GM19463 (cell line): ENCODE measurements at regions not wholly inside any gene's neighbourhood (a gene's known extent, or its start where the extent isn't known, plus 50 kb on each side); places are given as distances from the start of the nearest gene placed in this dataset.

Experiments
- ATAC-seq: cut with Tn5 transposase; IDR thresholded peaks from one replicate; pipeline ENCODE4 v1.9.1; 2021; ENCODE audit warnings: mild to moderate bottlenecking, moderate library complexity; ENCODE audit not compliant: unreplicated experiment

- no peak for ATAC-seq
Measured at GRCh38 chr12:127898616-127899015, 368.4 kb upstream of the TMEM132C start.

- ATAC-seq, result no peak
Measured at GRCh38 chr12:127899971-127900370, 367.0 kb upstream of the TMEM132C start.

GRCh38 chr12:127900386-127900785, 366.6 kb upstream of the TMEM132C start:
- ATAC-seq, result no peak

GRCh38 chr12:127903146-127903545, 363.8 kb upstream of the TMEM132C start:
- ATAC-seq, result no peak

- ATAC-seq, result no peak
Measured at GRCh38 chr12:127909041-127909440, 357.9 kb upstream of the TMEM132C start.

- no peak for ATAC-seq
Measured at GRCh38 chr12:127911291-127911690, 355.7 kb upstream of the TMEM132C start.

- ATAC-seq, result no peak
Measured at GRCh38 chr12:127912035-127912665, 354.8 kb upstream of the TMEM132C start.

GRCh38 chr12:127923501-127923900, 343.5 kb upstream of the TMEM132C start:
- no peak for ATAC-seq

- no peak for ATAC-seq
Measured at GRCh38 chr12:127925971-127926370, 341.0 kb upstream of the TMEM132C start.

- no peak for ATAC-seq
Measured at GRCh38 chr12:127928178-127928577, 338.8 kb upstream of the TMEM132C start.

- no peak for ATAC-seq
Measured at GRCh38 chr12:127928615-127929571, 338.1 kb upstream of the TMEM132C start.

- ATAC-seq, result no peak
Measured at GRCh38 chr12:127930122-127930521, 336.8 kb upstream of the TMEM132C start.

GRCh38 chr12:127934409-127934808, 332.6 kb upstream of the TMEM132C start:
- ATAC-seq, result no peak

GRCh38 chr12:127936463-127936862, 330.5 kb upstream of the TMEM132C start:
- ATAC-seq, result no peak

GRCh38 chr12:127941332-127941731, 325.6 kb upstream of the TMEM132C start:
- ATAC-seq, result no peak

GRCh38 chr12:127942981-127943380, 324.0 kb upstream of the TMEM132C start:
- ATAC-seq, result no peak

- ATAC-seq, result no peak
Measured at GRCh38 chr12:127943481-127944210, 323.3 kb upstream of the TMEM132C start.

- ATAC-seq, result no peak
Measured at GRCh38 chr12:127944211-127944899, 322.6 kb upstream of the TMEM132C start.

GRCh38 chr12:127957001-127957660, 309.8 kb upstream of the TMEM132C start:
- ATAC-seq, result no peak

GRCh38 chr12:127962303-127962702, 304.7 kb upstream of the TMEM132C start:
- no peak for ATAC-seq
